Gastroesophageal sphincter (tissue), 3 donors: ENCODE measurements at regions not wholly inside any gene's neighbourhood (a gene's known extent, or its start where the extent isn't known, plus 50 kb on each side); places are given as distances from the start of the nearest gene placed in this dataset.

Experiments used
- CTCF ChIP-seq, 4 experiments: fragments of 200-600 bp in 2 of 4; fragments of 450-650 bp in 2 of 4; sonication (generic) in 1 of 4; IDR thresholded peaks; one replicate each; pipeline ENCODE4 v1.5.1; 2017 to 2019; ENCODE audit warnings: antibody characterized with exemption in 4 of 4, mild to moderate bottlenecking in 2 of 4, moderate library complexity in 2 of 4
- EP300 ChIP-seq: sonication (generic); formaldehyde crosslinking; IDR thresholded peaks from one replicate; pipeline ENCODE4 v1.6.1; 2017; ENCODE audit warnings: antibody characterized with exemption, mild to moderate bottlenecking
- POLR2A ChIP-seq, 2 donors: fragments of 450-650 bp; IDR thresholded peaks; one replicate each; pipeline ENCODE4 v1.6.1; 2017; ENCODE audit warnings: antibody characterized with exemption in 2 of 2, mild to moderate bottlenecking in 2 of 2, moderate library complexity in 1 of 2
- POLR2AphosphoS5 ChIP-seq: sonication (generic); formaldehyde crosslinking; IDR thresholded peaks from one replicate; pipeline ENCODE4 v1.6.1; 2017; ENCODE audit warnings: antibody characterized with exemption

GRCh38 chr4:154142664-154143063 lies 348.9 kb downstream of the DCHS2 start:
- TF ChIP-seq CTCF (IDR thresholded peaks at IDR 0.05) (no peak), POLR2AphosphoS5 (no peak), POLR2A (IDR thresholded peaks at IDR 0.05) (no peak), EP300 (no peak)
